GM12875 (cell line): ENCODE measurements at regions not wholly inside any gene's neighbourhood (a gene's known extent, or its start where the extent isn't known, plus 50 kb on each side); places are given as distances from the start of the nearest gene placed in this dataset.
"Not testable (repeated sequence)": the region's sequence is repeated elsewhere in the genome, so short reads cannot be mapped to it uniquely, and the experiment has no call there.

Experiments
- H3K4me3 ChIP-seq: one replicate; pipeline ENCODE4 v1.5.1; 2011; ENCODE audit warnings: low read depth, low read length, control low read depth
- CTCF ChIP-seq: IDR thresholded peaks from 2 replicates; pipeline ENCODE4 v1.5.1; 2011; ENCODE audit warnings: low read depth, mild to moderate bottlenecking, control low read depth, inconsistent platforms, low read length, moderate library complexity, borderline replicate concordance; ENCODE audit not compliant: insufficient read depth

DNA sequence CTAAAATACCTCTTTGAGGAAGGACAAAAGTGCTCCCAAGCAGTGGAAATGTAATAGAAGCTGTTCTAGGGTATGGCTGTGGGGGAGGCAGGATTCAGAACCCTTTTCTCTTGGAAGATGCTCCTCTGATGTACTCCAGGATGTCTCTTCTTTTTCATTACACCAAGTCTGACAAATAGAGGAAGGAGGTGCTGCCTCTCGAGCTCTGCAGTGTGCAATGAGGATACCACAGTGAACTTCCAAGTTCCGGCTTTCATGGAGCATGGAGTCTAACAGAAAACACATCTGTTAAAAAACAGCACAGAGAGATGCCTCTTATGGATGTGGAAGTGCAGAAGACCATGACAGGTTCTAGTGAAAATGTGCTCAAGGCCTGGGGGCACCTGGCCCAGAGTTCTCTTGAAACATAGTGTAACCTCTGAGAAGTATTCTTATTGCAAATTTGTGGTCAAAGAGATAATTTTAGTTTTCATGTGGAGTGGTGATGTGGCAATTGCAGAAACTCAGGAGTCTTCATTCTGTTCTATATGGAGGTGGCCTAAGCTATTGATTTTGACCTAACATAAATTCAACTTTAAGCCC lies 362.0 kb upstream of the CITED2 start:
- H3K4me3 ChIP-seq = no peak overlapping the region
- TF ChIP-seq CTCF = no peak

DNA sequence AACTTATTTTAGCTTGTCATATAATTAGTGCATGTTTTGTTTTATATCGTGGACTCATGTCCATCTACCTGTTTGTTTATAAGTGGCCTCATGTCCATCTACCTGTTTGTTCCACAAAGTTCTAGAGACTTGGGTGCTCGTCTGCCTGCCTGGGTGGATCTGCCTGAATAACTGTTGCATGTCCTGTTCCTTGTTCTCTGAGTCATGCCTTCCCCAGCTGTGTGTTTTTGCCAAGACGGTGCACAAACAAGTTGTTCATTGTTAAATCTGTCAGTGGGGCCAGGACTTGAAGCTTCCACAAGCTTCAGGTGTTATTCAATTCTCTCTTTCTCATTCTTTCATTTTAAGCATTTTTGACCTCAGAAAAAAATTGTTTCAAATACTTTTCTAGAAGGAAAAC lies 358.0 kb upstream of the CITED2 start:
- TF ChIP-seq CTCF = no peak
- H3K4me3 ChIP-seq = no peak overlapping the region

DNA sequence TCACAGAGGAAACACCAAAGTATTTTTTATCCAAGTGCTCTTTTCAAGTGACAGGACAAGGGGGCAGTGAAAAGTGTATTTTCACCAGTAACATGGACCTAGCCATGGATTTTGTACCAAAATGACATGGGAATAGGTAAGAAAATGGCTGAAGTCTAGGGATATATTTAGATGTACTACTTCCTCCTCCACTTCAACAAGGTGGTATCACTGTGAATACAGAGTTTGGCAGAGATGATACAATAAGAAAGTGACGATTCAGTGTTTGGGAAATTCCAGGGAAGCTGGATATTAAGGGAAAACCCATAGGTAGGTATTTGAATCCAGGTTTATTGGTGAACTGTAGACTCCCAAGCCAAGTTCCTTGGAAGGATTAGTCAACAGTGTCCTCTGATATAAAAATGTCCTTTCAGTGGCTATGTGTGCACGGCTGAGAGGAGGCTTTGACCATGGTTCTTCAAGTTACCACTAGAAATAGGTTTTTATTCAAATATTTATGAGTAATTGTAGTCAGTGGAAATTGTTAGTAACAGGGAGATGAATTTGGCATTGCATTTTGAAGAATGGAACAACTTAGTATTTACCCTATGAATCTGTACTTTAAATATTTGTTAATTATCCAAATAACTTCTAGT lies 356.0 kb upstream of the CITED2 start:
- H3K4me3 ChIP-seq = no peak overlapping the region
- no peak for TF ChIP-seq CTCF

GRCh38 chr6:139728876-139729427 lies 354.5 kb upstream of the CITED2 start:
- no peak overlapping the region for H3K4me3 ChIP-seq
- TF ChIP-seq CTCF = no peak

GRCh38 chr6:139726272-139726671 lies 351.8 kb upstream of the CITED2 start:
- H3K4me3 ChIP-seq = not testable (repeated sequence)

GRCh38 chr6:139722530-139722929 lies 348.1 kb upstream of the CITED2 start:
- no peak for TF ChIP-seq CTCF
- no peak overlapping the region for H3K4me3 ChIP-seq

- TF ChIP-seq CTCF = no peak
These were observed 347.5 kb upstream of the CITED2 start for GRCh38 chr6:139721954-139722353.

More at GRCh38 chr6:139721954-139722353, 347.5 kb upstream of the CITED2 start:
- H3K4me3 ChIP-seq = no peak overlapping the region
